Endothelial cell of umbilical vein (primary cell): ENCODE measurements at regions not wholly inside any gene's neighbourhood (a gene's known extent, or its start where the extent isn't known, plus 50 kb on each side); places are given as distances from the start of the nearest gene placed in this dataset.
A peak's percentile ranks its signal among the peaks of the same experiment; 100 is the strongest.

Experiments used
- CTCF ChIP-seq, 2 donors: IDR thresholded peaks; 1 replicate in 1 of 2; 2 replicates in 1 of 2; pipeline ENCODE4 v1.5.1; 2011; ENCODE audit warnings: low read length in 2 of 2, mild to moderate bottlenecking in 2 of 2, moderate library complexity in 2 of 2, control low read depth in 1 of 2, inconsistent platforms in 1 of 2, low read depth in 1 of 2; ENCODE audit not compliant: insufficient read depth in 1 of 2; ENCODE audit errors: extremely low read depth in 1 of 2
- GATA2 ChIP-seq: IDR thresholded peaks from 2 replicates; pipeline ENCODE4 v1.7.0; 2011; ENCODE audit warnings: low read depth, mild to moderate bottlenecking, moderate library complexity, mixed read lengths, low read length; ENCODE audit not compliant: insufficient read length, insufficient read depth
- POLR2A ChIP-seq: IDR thresholded peaks from 2 replicates; pipeline ENCODE4 v1.6.1; 2012; ENCODE audit warnings: low read depth, mild to moderate bottlenecking, control low read depth, low read length

- TF ChIP-seq GATA2 (peak; percentile 86), POLR2A (no peak), CTCF (IDR thresholded peaks at IDR 0.05; ENCODE audit: extremely low read depth in 1 of 2, insufficient read depth in 1 of 2, low read depth in 1 of 2, low read length in 2 of 2) (no peak)
These were observed 490.4 kb upstream of the FANCL start for GRCh38 chr2:58731488-58731869.
